Karpas-422 (cell line): ENCODE measurements at regions not wholly inside any gene's neighbourhood (a gene's known extent, or its start where the extent isn't known, plus 50 kb on each side); places are given as distances from the start of the nearest gene placed in this dataset.
A peak's percentile ranks its signal among the peaks of the same experiment; 100 is the strongest.

Experiments
- DNase-seq: peaks from one replicate; pipeline ENCODE4 v3.0.0-alpha.2; 2015
- H2AFZ ChIP-seq: fragments of 200-600 bp; sonication (generic); 2 replicates; pipeline ENCODE4 v1.6.1; 2014; ENCODE audit warnings: antibody characterized with exemption, low read length, mixed read lengths
- H3K27ac ChIP-seq: fragments of 200-600 bp; sonication (generic); 2 replicates; pipeline ENCODE4 v1.5.1; 2014; ENCODE audit warnings: mild to moderate bottlenecking, low read length, moderate library complexity
- H3K27me3 ChIP-seq: fragments of 200-600 bp; sonication (generic); 2 replicates; pipeline ENCODE4 v1.6.1; 2014; ENCODE audit warnings: low read length, mixed read lengths
- H3K36me3 ChIP-seq: fragments of 200-600 bp; sonication (generic); 2 replicates; pipeline ENCODE4 v1.6.1; 2014; ENCODE audit warnings: low read length, mixed read lengths; ENCODE audit not compliant: insufficient read depth
- H3K4me1 ChIP-seq: fragments of 200-600 bp; sonication (generic); 2 replicates; pipeline ENCODE4 v1.6.1; 2014; ENCODE audit warnings: mild to moderate bottlenecking, low read length, mixed read lengths
- H3K4me2 ChIP-seq: fragments of 200-600 bp; sonication (generic); 2 replicates; pipeline ENCODE4 v1.6.1; 2014; ENCODE audit warnings: low read length, low read depth, mild to moderate bottlenecking; ENCODE audit not compliant: poor library complexity, severe bottlenecking
- H3K4me3 ChIP-seq: fragments of 200-600 bp; sonication (generic); 2 replicates; pipeline ENCODE4 v1.5.1; 2014; ENCODE audit warnings: mild to moderate bottlenecking, antibody characterized with exemption, low read length, mixed read lengths
- H3K79me2 ChIP-seq: fragments of 200-600 bp; sonication (generic); 2 replicates; pipeline ENCODE4 v1.6.1; 2014; ENCODE audit warnings: mild to moderate bottlenecking, low read length, mixed read lengths
- H3K9ac ChIP-seq: fragments of 200-600 bp; sonication (generic); 2 replicates; pipeline ENCODE4 v1.6.0; 2014; ENCODE audit warnings: low read length
- H3K9me2 ChIP-seq: fragments of 200-600 bp; sonication (generic), shearing (Covaris generic); replicated peaks from 2 replicates; pipeline ENCODE4 v1.6.0; 2014; ENCODE audit warnings: mild to moderate bottlenecking, low read length, moderate library complexity; ENCODE audit not compliant: insufficient read depth
- H3K9me3 ChIP-seq: fragments of 300-700, 200-600 bp; sonication (generic); 2 replicates; pipeline ENCODE4 v1.6.1; 2014; ENCODE audit warnings: low read length, mixed read lengths
- H4K20me1 ChIP-seq: fragments of 200-600 bp; sonication (generic); 2 replicates; pipeline ENCODE4 v1.6.1; 2014; ENCODE audit warnings: mild to moderate bottlenecking, antibody characterized with exemption, low read length, low read depth; ENCODE audit not compliant: insufficient read depth

- Histone ChIP-seq H3K79me2 (no peaks in the 10 kb centered on the region), H3K9ac (no peak overlapping the region), H2AFZ (no peak overlapping the region), H4K20me1 (no peaks in the 10 kb centered on the region), H3K27ac (no peak overlapping the region), H3K4me1 (no peaks in the 10 kb centered on the region), H3K4me3 (no peak overlapping the region), H3K4me2 (no peak overlapping the region), H3K9me3 (no peaks in the 10 kb centered on the region), H3K27me3 (no peaks in the 10 kb centered on the region), H3K36me3 (no peaks in the 10 kb centered on the region), H3K9me2 (no peaks in the 10 kb centered on the region)
- DNase-seq = peak; percentile 7
Observed at GRCh38 chr2:48072583-48072982, 166.3 kb upstream of the FBXO11 start.

GRCh38 chr2:48075631-48076030 lies 169.3 kb upstream of the FBXO11 start:
- H3K9me2 ChIP-seq = no peaks in the 10 kb centered on the region
- no peak overlapping the region for H3K4me2 ChIP-seq
- no peak for DNase-seq
- no peak overlapping the region for H2AFZ ChIP-seq
- H3K36me3 ChIP-seq = no peaks in the 10 kb centered on the region
- H4K20me1 ChIP-seq = no peaks in the 10 kb centered on the region
- no peaks in the 10 kb centered on the region for H3K4me1 ChIP-seq
- no peak overlapping the region for H3K9ac ChIP-seq
- no peaks in the 10 kb centered on the region for H3K79me2 ChIP-seq
- H3K9me3 ChIP-seq = no peaks in the 10 kb centered on the region
- H3K4me3 ChIP-seq = no peak overlapping the region
- no peak overlapping the region for H3K27ac ChIP-seq
- no peaks in the 10 kb centered on the region for H3K27me3 ChIP-seq

- no peaks in the 10 kb centered on the region for H3K4me1 ChIP-seq
- H3K9me3 ChIP-seq = no peaks in the 10 kb centered on the region
- no peaks in the 10 kb centered on the region for H3K79me2 ChIP-seq
- no peak overlapping the region for H3K4me3 ChIP-seq
- no peak overlapping the region for H3K27ac ChIP-seq
- DNase-seq = peak; percentile 49
- H3K36me3 ChIP-seq = no peaks in the 10 kb centered on the region
- H3K9me2 ChIP-seq = no peaks in the 10 kb centered on the region
- no peaks in the 10 kb centered on the region for H3K27me3 ChIP-seq
- H3K4me2 ChIP-seq = no peak overlapping the region
- no peaks in the 10 kb centered on the region for H4K20me1 ChIP-seq
- no peak overlapping the region for H2AFZ ChIP-seq
- no peak overlapping the region for H3K9ac ChIP-seq
Observed at GRCh38 chr2:48080534-48081316, 174.4 kb upstream of the FBXO11 start.

- no peaks in the 10 kb centered on the region for H3K36me3 ChIP-seq
- H3K4me2 ChIP-seq = no peak overlapping the region
- no peak overlapping the region for H3K4me3 ChIP-seq
- no peaks in the 10 kb centered on the region for H3K9me3 ChIP-seq
- H3K9me2 ChIP-seq = no peaks in the 10 kb centered on the region
- no peaks in the 10 kb centered on the region for H4K20me1 ChIP-seq
- H3K4me1 ChIP-seq = no peaks in the 10 kb centered on the region
- no peak overlapping the region for H3K9ac ChIP-seq
- DNase-seq = no peak
- H3K79me2 ChIP-seq = no peaks in the 10 kb centered on the region
- H2AFZ ChIP-seq = no peak overlapping the region
- no peak overlapping the region for H3K27ac ChIP-seq
- H3K27me3 ChIP-seq = no peaks in the 10 kb centered on the region
Observed at GRCh38 chr2:48081317-48081628, 175.0 kb upstream of the FBXO11 start.

- H3K79me2 ChIP-seq = no peaks in the 10 kb centered on the region
- H3K36me3 ChIP-seq = no peaks in the 10 kb centered on the region
- H3K27me3 ChIP-seq = no peaks in the 10 kb centered on the region
- no peak overlapping the region for H3K4me3 ChIP-seq
- no peaks in the 10 kb centered on the region for H3K9me2 ChIP-seq
- no peaks in the 10 kb centered on the region for H4K20me1 ChIP-seq
- no peak overlapping the region for H3K9ac ChIP-seq
- no peaks in the 10 kb centered on the region for H3K9me3 ChIP-seq
- no peak overlapping the region for H3K27ac ChIP-seq
- no peaks in the 10 kb centered on the region for H3K4me1 ChIP-seq
- DNase-seq = no peak
- no peak overlapping the region for H3K4me2 ChIP-seq
- H2AFZ ChIP-seq = no peak overlapping the region
Observed at GRCh38 chr2:48085888-48086287, 179.6 kb upstream of the FBXO11 start.

GRCh38 chr2:48088994-48089393 lies 182.7 kb upstream of the FBXO11 start:
- Histone ChIP-seq H3K4me3 (no peak overlapping the region), H3K79me2 (no peaks in the 10 kb centered on the region), H3K9ac (no peak overlapping the region), H3K9me3 (no peaks in the 10 kb centered on the region), H3K9me2 (no peaks in the 10 kb centered on the region), H3K27ac (no peak overlapping the region), H2AFZ (no peak overlapping the region), H3K27me3 (no peaks in the 10 kb centered on the region), H4K20me1 (no peaks in the 10 kb centered on the region), H3K4me1 (no peaks in the 10 kb centered on the region), H3K36me3 (no peaks in the 10 kb centered on the region), H3K4me2 (no peak overlapping the region)
- DNase-seq = no peak

- no peak for DNase-seq
- Histone ChIP-seq H3K9me3 (no peaks in the 10 kb centered on the region), H3K9ac (no peak overlapping the region), H3K79me2 (no peaks in the 10 kb centered on the region), H4K20me1 (no peaks in the 10 kb centered on the region), H3K4me2 (no peak overlapping the region), H3K27me3 (no peaks in the 10 kb centered on the region), H2AFZ (no peak overlapping the region), H3K4me1 (no peaks in the 10 kb centered on the region), H3K27ac (no peak overlapping the region), H3K4me3 (no peak overlapping the region), H3K9me2 (no peaks in the 10 kb centered on the region), H3K36me3 (no peaks in the 10 kb centered on the region)
Observed at GRCh38 chr2:48089644-48090043, 183.3 kb upstream of the FBXO11 start.

- H3K9ac ChIP-seq = no peak overlapping the region
- no peak overlapping the region for H3K4me3 ChIP-seq
- H3K79me2 ChIP-seq = no peaks in the 10 kb centered on the region
- DNase-seq = no peak
- no peaks in the 10 kb centered on the region for H3K4me1 ChIP-seq
- H3K36me3 ChIP-seq = no peaks in the 10 kb centered on the region
- H3K9me2 ChIP-seq = no peaks in the 10 kb centered on the region
- H4K20me1 ChIP-seq = no peaks in the 10 kb centered on the region
- H2AFZ ChIP-seq = no peak overlapping the region
- H3K4me2 ChIP-seq = no peak overlapping the region
- no peak overlapping the region for H3K27ac ChIP-seq
- H3K27me3 ChIP-seq = no peaks in the 10 kb centered on the region
- H3K9me3 ChIP-seq = no peaks in the 10 kb centered on the region
Observed at GRCh38 chr2:48092846-48093803, 186.8 kb upstream of the FBXO11 start.
